NCI-H345 treated with DMSO at 0.1 percent for 48 hours (cell line): ENCODE measurements at regions not wholly inside any gene's neighbourhood (a gene's known extent, or its start where the extent isn't known, plus 50 kb on each side); places are given as distances from the start of the nearest gene placed in this dataset.

Source experiments
- DNase-seq: peaks from one replicate; lab custom pipeline; 2025; ENCODE audit not compliant: unreplicated experiment; lab: John Stamatoyannopoulos, UW

DNA sequence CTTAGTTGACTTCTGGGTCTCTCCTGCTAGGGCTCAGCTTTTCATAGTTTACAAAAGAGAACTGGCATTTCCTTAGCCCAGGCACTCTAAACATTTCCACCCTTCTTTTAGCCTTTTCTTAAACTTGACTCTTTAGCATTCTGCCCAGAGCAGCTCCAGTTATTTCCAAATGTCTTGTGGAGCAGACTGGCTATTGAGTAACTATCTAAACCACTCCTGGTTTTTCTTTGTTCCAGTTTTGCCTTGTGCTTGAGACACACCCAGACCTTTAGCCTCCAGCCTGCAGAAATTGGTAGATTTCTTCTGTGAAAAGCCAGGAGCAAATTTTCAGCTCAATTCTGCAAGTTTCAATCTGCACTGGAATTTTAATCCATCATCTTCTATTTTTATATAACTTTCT is 1813.1 kb downstream of the OLFM4 start:
- no peak for DNase-seq

DNA sequence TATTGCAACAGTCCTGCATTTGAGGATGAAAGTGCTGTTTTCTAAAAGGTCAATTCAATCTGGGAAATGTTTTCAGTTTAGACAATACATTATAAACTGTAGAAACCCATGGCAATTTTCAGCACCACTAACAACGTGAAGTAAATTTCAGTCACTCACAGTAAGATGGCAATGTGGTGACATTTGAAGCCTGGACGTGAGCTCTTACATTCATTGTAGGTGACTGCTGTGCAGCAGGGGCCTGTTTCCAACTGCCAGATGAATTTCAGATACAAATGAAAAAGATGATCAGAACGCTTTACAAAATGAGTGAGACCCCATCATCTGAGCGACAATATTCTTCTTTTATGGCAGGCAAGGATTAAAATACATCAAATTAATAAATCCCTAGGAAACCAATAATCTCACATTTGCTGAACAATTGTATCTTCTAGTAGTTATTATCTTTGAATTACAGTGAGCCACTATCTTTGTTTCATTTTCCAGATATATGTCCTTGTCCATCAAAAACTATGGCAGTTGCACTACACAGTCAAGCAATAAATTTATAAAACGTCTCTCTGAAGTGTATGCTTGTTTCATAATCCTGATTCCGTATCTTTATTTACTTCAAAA is 1816.8 kb downstream of the OLFM4 start:
- no peak for DNase-seq

DNA sequence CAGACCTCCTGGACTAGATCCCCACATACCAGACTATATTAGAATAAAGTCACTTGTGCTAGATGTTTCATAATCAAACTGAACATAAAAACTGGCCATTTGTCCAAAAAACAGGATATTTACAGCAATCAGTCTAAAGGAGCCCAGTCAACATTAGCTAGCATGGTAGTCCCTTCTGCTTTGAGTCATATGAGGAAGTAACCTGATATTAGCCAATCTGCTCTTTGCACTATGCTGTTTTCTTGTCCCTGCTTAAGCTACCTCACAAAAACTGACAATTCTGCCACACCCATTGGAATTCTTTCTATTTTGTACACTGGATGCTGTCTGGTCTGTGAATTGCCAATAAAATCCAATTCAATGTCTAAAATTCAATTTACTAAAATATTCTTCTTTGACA is 1824.2 kb downstream of the OLFM4 start:
- DNase-seq: no peak

DNA sequence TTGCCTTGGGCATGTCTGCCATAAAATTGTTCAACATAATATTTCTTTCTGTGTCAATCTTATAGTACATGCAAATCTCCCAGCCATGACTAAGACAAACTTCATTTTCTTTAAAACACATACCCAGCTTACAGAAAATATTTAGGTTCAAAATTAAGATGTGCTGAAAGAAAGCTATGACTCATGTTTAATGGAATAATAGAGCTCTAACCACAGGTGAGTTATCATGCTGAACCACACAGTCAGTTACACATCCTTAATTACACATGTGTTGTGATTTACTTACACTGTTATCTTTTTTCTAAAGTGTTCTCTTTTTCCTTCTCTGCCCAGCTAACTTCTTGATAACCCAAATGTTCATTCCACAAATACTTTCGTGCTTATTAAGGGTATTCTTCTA is 1831.2 kb downstream of the OLFM4 start:
- DNase-seq: no peak

DNA sequence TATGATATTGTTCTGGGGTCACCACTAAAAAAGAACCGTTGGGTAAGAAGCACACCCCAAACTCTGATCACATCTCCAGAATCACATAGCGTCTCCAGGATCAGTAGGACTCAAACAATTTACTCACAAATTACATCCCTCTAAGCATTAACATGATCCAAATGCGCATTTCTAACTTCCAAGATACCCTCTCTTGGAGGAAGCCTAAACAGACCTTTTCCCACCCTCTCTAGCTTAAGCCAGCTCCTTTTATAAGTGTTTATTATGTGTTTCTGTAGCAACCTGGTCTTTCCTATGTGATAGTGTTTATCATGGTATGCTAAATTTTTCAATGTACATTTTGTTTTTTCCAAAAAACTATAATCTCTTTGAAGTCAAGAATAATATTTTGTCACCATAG is 1846.5 kb downstream of the OLFM4 start:
- no peak for DNase-seq

DNA sequence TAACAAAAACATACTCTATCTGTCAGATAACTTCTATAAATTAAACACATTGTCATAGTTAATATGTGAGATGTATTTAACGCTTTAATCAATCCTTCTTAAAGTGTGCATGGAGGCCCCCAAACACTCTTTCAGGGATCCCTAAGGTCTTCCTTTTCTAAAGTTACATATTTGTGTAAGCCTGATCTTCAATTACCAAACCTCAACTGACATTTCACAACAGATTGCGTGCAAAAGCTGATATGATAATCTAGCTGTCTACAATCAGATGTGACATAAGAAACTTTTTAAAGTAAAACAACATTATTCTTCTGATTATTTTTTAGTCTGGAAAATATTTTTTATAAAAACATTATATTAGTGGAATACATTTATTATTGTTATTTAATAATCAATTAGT is 1850.4 kb downstream of the OLFM4 start:
- DNase-seq: no peak

DNA sequence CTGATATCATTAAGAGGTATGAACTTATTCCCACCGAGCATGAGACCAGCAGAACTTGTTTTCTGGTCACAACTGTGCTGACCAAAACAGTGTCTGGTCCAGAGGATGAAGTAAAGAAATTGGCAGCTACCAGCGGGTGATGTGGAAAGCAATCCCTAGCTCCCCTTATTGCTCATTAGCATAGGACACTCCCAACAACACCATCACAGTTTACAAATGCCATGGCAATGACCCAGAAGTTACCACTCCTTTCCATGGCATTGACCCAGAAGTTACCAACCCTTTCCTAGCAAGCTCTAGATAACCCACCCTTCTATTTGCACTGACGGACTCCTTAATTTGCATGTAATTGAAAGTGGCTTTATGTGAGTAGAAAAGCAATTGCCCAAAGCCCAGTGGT is 1856.1 kb downstream of the OLFM4 start:
- DNase-seq: no peak

DNA sequence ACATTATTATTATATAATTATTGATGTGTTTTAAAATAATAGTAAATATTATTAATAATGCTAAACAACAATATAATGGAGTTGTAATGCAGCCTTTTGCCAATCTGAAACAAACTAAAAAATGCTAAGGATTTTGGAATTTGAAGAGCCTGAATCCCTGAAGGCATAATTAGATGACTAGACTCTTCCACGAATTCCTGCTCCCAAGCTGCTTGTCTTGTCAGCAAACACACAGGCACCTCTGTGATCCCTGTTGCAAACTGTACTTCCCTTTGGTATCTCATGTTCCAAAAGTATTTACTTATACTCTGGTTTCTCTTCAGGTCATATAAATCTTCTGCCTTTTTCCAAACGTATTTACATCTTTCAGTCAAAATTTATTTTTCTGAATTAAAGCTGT is 1862.4 kb downstream of the OLFM4 start:
- DNase-seq: no peak

DNA sequence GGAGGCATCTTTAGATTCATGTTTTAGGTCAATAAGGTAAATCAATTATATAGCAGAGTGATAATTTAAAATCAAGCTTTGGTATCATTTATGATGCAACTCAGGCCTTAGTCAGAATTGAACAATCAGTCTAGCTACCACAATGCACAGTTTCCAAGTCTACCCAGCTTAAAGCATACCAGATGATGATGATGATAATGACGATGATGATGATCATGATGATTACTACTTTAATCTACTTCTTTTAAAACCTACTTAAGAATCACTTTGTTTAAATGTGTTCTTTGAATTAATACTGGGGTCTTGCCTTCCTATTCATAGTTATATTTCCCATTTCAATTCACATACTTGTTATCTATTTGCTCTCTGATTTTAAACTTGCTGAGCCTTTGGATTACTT is 1872.7 kb downstream of the OLFM4 start:
- DNase-seq: no peak

DNA sequence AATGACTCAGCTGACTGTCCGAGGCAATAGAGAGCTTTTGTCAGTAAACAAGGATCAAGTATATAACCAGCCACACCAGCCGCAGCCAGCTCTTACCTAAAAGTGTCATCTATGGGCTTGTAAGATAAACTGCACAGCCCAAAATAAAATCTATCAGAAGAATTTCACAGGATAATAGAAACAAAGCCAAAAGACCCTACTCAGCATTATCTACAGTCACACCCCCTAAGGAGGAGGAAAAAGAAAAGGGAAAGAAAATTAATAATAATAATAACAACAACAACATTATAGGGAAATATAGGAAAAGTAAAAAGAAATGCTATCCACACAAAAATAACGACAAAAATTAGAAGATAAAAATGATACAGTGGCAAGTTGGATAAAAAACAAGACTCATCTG is 1883.8 kb downstream of the OLFM4 start:
- no peak for DNase-seq

DNA sequence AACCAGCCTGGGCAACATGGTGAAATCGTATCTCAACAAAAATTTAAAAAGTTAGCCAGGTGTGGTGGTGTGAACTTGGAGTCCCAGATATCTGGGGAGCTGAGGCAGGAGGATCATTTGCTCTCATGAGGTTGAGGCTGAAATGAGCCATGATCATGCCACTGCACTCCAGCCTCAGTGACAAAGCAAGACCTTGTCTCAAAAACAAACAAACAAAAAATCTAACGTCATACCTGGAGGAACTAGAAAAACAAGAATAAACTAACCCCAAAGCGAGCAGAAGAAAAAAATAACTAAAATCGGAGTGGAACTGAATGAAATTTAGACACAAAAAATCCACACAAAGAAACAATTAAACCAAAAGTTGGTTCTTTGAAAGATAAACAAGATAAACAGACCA is 1885.1 kb downstream of the OLFM4 start:
- no peak for DNase-seq

DNA sequence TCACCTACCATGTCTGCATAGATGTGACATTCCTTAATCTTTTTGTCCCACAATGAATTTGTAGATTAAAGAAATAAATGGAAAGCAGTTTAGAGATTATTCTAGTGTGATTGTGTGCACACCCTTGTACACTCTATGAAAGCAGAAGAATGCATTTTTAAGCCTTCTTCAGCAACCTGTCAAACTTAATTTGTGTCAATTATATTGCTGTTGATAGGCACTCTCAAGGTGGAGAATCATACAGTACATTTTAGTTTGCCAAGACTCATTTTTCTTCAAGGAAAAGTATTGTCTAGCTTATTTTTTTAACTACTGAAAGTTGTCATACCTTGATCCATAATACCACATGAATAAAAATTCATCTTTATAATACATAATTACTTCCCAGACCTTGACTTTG is 1898.9 kb downstream of the OLFM4 start:
- DNase-seq: no peak

DNA sequence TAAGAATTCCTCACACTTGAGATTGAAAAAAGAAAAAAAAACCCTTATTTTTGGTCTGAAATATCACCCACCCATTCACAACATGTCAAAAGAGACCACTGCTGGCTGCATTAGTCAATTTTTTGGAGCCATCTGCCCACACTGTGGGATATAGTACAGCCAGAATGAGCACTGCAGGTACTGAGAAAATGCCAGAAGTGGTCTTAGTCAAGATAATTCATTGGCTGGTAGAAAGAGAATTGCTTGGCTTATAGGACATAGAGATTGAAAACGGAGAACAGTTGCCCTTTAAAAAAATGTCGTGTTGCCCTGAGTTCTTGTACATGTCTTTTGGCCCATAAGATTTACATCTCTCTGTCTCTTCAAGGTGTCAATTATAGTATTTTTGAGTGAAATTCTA is 1899.5 kb downstream of the OLFM4 start:
- DNase-seq: no peak

DNA sequence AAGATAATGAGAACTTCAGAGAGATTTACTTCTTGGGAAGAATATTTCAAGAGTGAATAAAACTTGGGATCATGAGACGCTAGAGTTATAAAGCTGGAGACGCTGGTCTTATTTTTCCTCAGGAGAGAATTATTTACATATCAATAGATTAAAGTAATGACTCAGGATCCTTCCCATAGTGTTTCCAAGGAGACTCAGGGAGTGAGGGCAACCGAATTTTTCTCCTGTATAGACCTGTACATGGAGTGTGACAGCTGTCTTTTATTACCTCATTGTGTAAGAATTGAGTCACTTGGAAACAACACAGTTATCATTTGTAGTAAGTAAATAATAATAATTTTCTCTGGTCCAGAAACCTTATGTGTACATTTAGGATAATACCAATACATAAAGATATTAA is 1905.5 kb downstream of the OLFM4 start:
- no peak for DNase-seq

DNA sequence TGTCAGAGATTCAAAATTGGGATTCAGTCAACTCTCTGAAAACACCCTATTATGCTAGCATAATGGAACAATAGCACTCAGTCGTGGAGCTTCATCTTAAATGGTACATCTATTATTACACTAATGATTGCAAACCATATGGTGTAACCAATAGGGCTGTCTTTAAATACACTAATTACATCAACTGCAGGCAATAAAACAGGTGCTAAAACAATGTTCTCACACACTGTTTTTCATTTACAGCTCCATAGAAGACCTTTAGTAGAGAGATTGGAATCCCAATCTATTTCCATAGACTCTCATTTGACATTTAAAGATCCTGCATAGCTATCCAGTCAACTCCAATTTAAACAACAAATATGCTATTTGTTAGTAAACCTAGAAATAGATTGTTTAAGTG is 1917.4 kb downstream of the OLFM4 start:
- DNase-seq: no peak

DNA sequence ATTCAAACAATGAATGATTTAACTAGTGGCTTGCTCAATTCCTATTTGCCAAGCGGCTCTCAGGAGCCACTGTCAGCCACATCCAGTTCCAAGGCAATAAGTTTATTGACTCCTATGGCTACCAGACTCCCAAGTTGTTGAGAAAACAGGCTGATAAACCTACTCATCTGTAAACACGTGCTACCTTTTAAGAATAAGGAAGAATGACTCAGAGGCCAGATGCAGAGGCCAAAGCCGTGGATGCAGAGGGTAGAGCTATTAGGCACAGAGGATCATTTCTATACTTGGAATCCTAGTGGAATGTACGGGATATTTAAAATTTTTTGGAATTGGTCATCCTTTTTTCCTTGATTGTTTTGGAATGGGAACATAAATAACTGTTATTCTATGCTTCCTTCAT is 1921.1 kb downstream of the OLFM4 start:
- DNase-seq: no peak

DNA sequence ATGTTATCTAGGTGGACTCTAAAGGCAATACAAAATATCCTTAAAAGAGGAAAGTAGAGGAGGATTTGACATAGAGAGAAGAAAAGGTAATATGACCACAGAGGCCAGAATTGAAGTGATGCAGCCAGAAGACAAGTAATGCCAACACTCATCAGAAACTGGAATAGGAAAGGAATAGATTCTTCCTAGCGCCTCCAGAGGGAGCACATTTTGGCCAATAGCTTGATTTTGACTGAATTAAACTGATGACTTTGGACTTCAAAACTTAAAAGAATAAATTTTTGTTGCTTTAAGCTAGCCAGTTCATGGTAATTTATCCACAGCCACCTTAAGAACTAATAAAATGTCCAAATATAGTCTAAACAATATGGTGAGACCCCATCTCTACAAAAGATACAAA is 1921.9 kb downstream of the OLFM4 start:
- DNase-seq: no peak

DNA sequence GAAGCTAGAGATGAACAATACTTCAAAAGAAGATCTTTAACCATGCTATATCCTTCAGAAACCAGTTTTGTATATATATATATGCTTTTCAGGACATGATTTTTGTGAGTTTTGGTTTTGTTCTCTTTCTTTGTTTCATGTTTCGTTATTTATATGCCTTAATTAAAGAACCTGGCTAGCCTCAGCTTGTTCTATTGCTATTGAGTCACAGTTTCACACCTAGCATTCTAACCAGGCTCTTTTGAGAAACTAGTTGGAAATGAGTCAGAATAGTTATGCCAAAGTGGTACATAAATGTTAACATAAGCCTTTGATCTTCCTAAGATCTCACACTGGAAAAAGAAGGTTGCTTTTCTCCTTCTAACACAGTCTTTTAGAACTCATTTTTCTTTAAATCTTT is 1925.2 kb downstream of the OLFM4 start:
- DNase-seq: no peak

DNA sequence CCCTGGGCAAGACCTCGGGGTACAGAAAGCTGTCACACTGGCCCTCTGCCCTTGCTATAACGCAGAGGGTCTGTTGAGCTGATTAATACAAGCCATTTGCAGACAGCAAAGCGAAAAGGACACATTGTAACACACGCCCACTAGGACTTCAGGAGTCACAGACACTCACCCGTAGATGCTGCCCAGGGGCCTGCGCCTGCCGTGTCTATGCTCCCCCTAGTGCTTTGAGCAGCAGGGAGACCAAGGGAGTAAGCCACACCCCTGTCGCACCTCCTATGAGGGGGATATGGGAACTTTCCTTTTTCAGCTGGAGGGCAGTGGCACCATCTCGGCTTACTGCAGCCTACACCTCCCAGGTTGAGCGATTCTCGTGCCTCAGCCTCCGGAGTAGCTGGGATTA is 1930.2 kb downstream of the OLFM4 start:
- DNase-seq: no peak

DNA sequence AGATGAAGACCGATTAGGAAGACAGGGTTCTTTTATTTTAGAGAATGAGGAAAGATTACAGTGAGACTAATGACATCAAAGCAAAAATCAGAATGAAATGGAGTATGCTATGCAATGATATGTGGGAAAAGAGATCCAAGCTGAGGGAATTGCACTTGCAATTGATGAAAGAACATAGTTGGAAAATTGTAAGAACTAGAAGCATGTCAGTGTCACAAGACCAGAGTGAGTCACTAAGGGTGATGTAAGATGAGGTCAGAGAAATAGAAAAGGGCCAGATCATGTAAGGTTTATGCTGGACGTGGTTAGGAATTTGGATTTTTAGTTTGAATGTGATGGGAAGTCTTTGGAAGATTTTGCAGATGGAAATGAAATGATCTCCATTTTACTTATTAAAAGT is 1937.3 kb downstream of the OLFM4 start:
- DNase-seq: no peak

DNA sequence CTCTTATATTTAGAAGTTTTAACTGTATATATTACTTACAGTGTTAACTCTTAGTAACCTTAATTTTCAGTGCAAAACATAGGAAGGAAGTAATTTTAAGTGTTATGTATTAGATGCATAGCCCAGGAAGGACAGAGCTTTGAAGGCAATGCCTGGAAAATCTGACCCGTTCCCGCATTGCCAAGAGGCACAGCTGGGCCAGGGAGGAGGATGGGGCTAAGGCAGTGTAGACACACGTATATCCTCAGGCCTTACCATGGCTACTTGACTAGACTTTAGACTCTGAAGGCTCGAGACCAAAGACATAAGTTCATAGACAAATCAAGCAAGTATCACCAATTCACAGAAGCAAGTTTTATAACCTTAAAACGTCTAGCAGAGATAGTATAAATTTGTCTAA is 1944.2 kb downstream of the OLFM4 start:
- no peak for DNase-seq

DNA sequence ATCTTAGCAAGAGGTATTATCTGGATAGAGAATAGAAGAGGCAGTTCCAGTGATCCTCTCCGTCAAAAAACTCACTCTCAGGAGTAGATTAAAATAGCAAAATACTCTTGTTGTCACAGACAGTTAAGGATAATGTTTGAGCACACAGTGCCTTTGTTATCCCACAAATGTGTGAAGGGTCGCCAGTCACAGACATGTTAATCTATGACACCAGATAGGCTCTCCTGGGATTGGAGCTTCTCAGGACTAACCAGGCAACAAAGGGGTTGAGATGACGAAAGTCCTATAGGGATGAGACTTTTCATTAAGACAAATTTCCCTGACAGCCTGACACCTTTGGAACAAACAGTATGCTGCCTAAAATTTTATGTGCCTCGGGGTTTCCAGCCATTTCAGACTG is 1947.1 kb downstream of the OLFM4 start:
- DNase-seq: no peak

DNA sequence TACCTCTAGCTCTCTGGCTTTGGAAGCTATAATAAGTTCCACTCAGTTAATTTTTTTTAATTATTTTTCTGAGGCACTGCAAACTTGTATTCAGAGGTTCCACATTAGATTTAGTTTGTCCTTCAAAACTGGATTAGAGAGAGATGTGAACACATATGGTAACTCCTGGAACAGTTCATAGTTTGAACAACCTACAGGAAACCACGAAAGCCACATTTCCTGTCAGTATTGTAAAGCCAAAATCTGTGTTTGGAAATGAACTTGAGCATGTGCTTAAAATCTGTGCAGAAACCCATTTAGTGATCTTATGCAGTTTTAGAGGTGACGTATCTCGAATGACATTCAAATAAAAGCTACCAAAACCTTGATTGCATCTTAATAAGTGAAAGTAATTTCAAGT is 1952.0 kb downstream of the OLFM4 start:
- no peak for DNase-seq

DNA sequence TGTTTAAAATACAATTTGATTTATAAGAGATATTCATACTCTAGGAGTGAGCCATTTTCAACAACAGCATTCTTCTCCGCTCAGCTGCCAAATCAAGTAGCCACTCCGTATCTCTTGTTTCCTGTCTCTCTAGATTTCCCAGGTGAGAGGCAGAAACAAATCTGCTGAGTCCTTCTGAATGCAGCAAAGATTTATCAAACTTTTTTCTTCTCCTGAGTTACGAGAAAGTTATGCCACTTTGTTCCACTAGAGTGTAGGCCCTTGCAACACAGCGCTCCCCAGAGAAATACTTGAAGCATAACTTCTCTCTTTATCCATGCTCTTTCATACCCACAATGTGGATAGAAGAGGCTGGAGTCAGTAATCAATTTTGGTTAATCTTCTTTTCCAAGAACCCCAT is 1960.8 kb downstream of the OLFM4 start:
- no peak for DNase-seq
